VCaP (cell line): ENCODE measurements at regions not wholly inside any gene's neighbourhood (a gene's known extent, or its start where the extent isn't known, plus 50 kb on each side); places are given as distances from the start of the nearest gene placed in this dataset.

ENCODE experiments used
- H3K27ac ChIP-seq: fragments of 450-650 bp; 2 replicates; pipeline ENCODE4 v1.5.1; 2017
- TF ChIP-seq, protein P1 (sequence below): fragments of 450-650 bp; conservative IDR thresholded peaks from 2 replicates; pipeline ENCODE4 v1.5.1; 2017; ENCODE audit warnings: mild to moderate bottlenecking, moderate library complexity

DNA sequence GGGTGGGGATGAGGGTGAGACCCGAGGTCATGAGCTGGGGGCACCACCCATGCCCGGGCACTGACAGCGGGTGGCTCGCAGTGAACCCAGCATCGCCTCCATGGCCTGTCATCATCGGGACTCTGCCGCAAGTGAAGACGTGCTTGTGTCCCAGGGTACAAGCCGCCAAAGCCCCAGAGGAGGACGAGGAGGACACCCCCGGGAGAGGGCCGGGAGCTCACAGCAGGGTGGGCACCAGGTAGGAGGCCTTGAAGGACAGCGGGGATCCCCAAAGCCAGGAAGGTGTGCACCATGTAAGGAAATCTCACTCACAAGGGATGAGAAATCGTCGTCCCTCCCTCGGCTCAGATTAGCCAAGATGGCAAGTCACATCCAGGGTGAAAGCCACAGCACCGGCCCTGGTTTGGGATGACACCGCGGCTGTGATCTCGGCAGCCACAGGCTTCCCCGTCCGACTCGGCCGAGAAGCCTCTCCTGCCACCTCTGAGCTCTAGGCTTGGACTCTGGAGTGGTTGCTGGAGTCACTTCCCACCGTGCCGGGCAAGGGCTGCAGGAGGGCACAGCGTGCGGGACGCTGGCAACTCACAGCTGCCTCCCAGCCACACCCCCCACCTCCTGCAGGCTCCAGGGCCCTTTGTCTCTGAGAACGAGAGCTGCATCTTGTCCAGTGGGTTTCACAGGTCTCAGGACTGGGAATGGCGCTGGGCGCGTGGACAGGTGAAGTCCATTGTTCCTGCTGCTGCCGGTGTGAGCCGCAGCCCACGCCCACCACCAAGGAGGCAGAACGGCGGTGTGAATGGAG is 81.6 kb upstream of the CTDP1 start:
- TF ChIP-seq, protein P1, sequence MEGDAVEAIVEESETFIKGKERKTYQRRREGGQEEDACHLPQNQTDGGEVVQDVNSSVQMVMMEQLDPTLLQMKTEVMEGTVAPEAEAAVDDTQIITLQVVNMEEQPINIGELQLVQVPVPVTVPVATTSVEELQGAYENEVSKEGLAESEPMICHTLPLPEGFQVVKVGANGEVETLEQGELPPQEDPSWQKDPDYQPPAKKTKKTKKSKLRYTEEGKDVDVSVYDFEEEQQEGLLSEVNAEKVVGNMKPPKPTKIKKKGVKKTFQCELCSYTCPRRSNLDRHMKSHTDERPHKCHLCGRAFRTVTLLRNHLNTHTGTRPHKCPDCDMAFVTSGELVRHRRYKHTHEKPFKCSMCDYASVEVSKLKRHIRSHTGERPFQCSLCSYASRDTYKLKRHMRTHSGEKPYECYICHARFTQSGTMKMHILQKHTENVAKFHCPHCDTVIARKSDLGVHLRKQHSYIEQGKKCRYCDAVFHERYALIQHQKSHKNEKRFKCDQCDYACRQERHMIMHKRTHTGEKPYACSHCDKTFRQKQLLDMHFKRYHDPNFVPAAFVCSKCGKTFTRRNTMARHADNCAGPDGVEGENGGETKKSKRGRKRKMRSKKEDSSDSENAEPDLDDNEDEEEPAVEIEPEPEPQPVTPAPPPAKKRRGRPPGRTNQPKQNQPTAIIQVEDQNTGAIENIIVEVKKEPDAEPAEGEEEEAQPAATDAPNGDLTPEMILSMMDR = no peak

DNA sequence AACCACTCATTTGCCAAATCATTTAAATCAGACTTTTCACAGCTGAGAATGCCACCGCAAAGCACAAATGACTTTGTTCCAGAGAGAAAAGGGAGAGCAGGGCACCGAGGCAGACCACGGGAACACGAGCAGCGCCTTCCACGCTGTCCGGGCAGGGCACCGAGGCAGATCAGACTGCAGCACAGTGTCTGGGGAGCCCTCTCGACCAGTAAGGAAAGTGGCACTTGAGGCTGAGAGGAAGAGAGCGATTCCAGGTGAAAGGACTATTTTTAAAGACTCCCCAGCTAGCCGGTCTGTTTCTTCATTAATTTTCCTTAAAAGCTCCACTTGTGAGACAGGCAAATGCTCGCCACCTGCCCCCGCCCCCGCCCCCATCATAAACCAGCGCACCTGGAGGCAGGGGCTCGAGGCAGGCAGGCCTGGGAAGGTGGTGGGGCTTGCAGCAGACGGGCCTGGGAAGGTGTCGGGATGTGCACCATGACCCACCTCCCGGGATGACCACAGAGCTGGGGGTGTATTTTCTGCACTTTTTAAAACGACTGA is 80.9 kb upstream of the CTDP1 start:
- no peak overlapping the region for H3K27ac ChIP-seq
- TF ChIP-seq, protein P1 = no peak

More for the DNA sequence above, 81.6 kb upstream of the CTDP1 start:
- no peak overlapping the region for H3K27ac ChIP-seq

DNA sequence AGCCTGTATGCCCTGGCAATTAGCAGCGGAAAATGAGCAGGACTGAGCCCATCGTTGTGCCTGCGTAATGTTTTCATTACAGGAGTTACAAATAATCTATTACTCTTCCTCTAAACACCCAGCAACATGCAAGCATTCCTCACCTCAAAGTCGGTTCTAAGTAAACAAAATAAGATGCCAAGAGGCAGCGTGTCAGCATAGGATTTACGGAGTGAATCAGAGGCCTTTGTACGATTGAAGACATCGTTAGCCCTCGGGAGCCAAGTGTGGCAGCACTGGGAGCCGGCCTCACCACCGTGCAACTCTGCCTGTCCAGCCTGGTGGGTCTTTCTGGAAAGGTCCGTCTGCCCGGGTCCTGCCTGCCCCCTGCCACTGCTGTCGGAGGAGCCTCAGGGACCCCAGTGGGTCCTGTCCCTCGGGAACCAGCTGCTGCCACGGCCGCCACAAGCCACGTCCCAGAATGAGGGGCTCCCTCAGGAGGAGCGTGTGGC is 80.1 kb upstream of the CTDP1 start:
- TF ChIP-seq, protein P1 = no peak
- no peak overlapping the region for H3K27ac ChIP-seq

DNA sequence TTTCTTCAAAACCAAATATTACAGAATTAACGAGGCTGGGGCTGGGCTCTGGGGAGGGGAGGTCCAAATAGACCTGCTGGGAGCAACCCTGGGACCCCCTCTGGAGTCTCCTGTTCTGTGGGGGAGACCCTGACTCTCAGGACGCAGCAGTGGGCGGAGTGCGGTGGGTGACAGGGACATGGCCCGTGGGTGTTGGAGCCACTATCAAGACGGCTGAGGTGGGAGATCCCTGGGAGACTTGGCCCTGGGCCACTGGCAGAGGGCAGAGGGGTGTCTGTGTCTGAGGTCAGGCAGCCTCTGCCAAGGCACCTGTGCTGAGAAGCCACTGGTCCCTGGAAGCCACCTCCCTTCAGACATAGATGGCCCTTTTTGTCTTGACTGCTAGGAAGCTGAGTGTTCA is 79.5 kb upstream of the CTDP1 start:
- TF ChIP-seq, protein P1 = no peak
- H3K27ac ChIP-seq = no peak overlapping the region

DNA sequence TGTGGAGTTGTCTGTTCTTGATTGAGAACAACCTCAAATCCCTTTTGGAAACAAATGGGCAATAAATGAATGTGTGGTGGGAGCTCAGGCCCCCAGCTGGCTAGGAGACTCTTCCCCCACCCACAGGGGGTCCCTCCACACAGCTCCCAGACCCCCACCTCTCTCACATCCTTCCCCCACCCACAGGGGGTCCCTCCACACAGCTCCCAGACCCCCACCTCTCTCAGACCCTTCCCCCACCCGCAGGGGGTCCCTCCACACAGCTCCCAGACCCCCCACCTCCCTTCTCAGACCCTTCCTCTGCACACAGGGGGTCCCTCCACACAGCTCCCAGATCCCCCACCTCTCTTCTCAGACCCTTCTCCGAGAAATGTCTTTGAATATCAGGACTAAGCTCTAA is 79.0 kb upstream of the CTDP1 start:
- no peak overlapping the region for H3K27ac ChIP-seq
- TF ChIP-seq, protein P1 = no peak

DNA sequence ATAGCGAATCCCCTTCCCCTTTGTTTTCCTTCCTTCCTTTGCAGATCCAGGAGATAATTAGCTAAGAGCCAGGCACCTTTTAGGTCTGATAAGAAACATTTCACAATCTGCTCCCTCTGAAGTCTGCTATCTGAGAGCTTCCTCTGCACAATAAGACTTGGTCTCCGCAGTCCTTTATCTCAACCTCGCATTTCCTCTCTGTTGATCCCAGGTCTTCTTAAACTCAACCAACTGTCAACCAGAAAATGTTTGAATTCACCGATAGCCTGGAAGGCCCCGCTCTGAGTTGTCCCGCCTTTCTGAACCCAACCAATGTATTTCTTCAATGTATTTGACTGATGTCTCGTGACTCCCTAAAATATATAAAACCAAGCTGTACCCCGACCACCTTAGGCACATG is 78.4 kb upstream of the CTDP1 start:
- TF ChIP-seq, protein P1 = no peak
- H3K27ac ChIP-seq = no peak overlapping the region

DNA sequence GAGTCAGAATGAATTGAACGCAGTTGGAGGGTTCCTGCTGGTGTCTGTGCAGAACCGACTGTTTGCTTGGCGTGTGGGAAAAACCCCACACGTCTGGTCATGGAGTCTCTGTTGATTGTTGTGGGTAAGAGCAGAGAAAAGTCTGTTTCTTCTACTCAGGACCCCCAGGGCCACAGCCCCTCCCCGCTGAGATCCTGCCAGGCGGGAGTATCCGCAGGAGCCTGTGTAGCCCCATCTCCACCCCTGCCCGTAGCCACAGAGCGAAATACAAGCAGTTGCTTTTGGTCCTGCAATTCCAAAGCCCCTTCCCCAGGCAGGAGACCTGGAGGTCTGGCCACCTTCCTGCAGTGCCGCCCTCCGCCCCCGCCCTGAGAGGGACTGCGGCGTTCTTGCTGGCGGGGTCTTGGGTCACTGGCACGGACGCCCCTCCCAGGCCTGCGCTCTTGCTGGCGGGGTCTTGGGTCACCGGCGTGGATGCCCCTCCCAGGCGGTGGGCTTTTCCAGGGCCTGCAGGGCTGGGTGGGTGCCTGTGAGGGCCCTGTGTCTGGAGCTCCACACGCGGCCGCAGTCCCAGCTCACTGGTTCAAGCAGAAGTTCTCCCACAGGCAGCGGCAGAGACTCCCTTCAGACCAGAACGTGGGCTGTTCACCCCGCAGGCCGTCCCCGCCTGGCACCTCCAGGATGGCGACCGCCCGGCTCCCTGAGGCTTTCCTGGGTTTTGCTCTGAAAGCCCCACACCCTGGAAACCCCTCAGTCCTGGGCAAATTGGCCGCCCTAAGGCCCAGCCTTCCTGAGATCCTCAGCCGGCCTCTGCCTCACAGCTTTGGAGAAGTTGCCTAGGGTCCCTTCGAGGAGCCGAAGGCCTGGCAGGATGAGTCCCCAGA is 76.0 kb upstream of the CTDP1 start:
- TF ChIP-seq, protein P1 = no peak
- no peak overlapping the region for H3K27ac ChIP-seq
